NOMO-1 treated with dmso at 0.1 percent for 144 hours (cell line): ENCODE measurements at regions not wholly inside any gene's neighbourhood (a gene's known extent, or its start where the extent isn't known, plus 50 kb on each side); places are given as distances from the start of the nearest gene placed in this dataset.
"Not testable (repeated sequence)": the region's sequence is repeated elsewhere in the genome, so short reads cannot be mapped to it uniquely, and the experiment has no call there.

Experiments
- DNase-seq: peaks from one replicate; lab custom pipeline; 2025; ENCODE audit not compliant: unreplicated experiment; lab: John Stamatoyannopoulos, UW

DNA sequence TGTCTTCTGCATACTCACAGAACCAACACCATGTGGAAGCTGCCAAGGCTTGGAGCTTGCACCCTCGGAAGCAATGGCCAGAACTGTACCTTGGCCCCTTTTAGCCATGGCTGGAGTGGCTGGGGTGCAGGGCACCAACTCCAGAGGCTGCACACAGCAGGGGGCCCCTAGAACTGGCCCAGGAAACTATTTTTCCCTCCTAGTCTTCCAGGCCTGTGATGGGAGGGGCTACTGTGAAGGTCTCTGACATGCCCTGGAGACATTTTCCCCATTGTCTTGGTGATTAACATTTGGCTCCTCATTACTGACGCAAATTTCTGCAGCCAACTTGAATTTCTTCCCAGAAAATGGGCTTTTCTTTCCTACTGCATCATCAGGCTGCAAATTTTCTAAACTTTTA lies 248.6 kb upstream of the RHOBTB1 start:
- DNase-seq: not testable (repeated sequence)

DNA sequence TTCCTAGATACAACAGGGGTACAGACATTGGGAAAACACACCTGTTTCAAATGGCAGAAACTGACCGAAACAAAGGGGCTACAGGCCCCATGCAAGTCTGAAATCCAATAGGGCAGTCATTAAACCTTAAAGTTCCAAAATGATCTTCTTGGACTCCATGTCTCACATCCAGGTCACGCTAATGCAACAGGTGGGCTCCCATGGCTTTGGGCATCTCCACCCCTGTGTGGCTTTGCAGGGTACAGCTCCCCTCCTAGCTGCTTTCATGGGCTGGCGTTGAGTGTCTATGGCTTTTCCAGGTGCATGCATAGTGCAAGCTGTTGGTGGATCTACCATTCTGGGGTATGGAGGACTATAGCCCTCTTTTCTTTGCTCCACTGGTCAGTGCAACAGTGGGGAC lies 248.1 kb upstream of the RHOBTB1 start:
- DNase-seq: no peak

DNA sequence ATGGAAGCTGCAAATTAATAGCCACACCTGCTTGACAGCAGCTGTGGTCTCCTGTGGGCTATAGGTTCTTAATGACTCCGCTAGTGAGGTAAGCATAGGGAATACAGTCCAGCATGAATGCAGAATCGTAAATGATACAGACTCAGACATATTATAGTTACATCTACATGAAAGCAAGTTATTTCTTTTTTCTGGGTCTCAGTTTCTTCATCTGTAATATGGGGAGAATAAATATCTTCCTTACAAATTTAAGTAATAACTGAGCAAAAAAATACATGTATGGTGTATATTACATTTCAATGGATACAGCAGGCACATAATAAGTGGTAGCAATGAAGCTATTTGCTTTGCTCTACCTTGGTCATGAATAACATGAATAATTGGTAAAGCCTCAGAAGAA lies 245.9 kb upstream of the RHOBTB1 start:
- no peak for DNase-seq

DNA sequence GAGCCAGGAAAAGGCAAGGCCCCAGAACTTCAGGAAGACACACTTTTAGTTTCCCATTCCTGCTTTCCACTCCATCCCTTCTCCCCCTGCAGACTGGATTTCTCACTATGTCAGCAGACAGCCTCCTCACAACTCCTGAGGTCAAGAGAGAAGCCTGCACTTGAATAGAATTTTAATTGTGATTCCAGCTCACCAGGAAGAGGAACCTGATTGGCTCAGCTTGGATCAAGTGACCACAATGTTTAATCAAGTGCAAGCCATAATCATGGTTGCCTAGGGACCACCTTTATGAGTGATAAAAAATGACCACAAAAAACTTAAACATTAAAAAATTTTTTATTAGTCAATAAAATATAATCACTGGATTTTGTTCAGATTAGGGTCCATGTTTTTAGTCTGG lies 244.7 kb upstream of the RHOBTB1 start:
- DNase-seq: no peak

DNA sequence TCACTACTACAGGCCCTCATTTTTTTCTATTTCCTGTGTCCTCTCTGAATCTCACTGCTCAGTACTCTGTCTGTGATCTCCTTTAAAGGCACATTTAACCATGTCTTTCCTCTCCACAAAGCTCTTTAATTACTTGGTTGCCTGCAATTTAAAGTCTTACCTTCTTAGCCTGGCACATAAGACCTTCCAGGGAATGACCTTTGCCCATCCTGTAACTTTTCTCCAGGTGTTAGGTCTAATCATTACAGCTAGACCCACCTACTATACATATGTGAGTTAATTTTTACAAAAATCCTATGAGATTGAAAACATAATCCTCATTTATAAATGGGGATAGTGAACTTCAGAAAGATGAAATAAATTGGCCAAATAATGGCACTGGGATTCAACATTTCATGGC lies 244.1 kb upstream of the RHOBTB1 start:
- DNase-seq: no peak

DNA sequence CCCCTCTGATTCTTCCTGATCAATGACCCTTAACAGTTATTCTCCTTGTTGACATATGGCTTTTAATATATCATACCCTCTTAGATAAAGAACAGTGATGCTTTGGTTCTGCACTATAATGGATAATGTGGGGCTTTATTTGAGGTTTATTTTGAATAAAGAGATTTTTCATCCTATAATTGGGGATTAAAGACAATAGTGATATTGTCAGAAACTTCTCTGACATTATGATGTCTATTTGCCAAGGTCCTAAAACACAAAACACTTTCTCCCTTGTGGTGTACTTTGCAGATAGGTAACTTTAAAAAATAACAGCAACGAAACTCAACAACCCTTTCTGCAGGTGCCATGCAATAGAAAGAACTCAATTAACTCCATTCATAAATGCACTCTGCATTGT lies 243.6 kb upstream of the RHOBTB1 start:
- DNase-seq: no peak

DNA sequence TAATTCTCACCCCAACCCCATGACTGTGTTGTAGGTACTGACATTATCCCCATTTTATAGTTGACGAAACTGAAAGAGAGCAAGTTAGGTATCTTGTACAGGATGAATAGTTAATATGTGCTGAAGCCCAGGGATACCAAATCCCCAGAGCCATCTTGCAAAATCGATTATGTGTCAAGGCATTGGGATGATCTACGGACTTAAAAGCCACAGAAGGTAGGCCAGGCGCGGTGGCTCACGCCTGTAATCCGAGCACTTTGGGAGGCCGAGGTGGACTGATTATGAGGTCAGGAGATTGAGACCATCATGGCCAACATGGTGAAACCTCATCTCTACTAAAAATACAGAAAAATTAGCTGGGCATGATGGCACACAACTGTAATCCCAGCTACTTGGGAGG lies 242.4 kb upstream of the RHOBTB1 start:
- no peak for DNase-seq

DNA sequence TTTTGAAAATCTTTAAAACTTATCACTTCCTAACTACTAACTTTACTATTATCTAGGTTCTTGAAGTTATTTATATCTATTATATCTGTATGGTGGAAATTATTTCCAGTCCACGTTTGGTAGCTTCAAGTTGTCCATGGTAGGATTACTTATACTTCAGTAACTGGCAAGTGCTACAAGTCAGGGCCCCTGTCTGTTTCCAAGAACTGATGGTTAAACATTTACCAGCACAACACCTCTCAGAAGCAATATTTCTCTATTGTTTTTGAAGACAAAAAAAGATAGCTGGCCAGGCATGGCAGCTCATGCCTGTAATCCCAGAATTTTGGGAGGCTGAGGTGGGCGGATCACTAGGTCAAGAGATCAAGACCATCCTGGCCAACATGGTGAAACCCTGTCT lies 240.4 kb upstream of the RHOBTB1 start:
- no peak for DNase-seq

DNA sequence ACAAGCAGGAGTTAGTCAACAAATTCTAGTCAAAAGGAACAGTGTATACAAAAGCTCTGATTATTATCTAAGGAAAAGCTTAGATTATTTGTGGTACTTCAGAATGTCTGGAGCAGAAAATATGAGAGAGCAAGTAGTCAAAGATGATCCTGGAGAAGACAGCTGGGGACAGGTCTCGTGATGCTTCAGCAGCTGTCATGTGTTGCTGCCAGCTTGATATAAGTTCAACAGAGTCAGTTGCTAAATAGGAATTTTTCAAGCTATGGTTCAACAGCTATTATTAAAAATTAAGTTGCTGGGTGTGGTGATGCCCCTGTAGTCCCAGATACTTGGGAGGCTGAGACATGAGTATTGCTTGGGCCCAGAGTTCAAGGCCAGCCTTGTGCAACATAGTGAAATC lies 240.0 kb upstream of the RHOBTB1 start:
- DNase-seq: no peak

DNA sequence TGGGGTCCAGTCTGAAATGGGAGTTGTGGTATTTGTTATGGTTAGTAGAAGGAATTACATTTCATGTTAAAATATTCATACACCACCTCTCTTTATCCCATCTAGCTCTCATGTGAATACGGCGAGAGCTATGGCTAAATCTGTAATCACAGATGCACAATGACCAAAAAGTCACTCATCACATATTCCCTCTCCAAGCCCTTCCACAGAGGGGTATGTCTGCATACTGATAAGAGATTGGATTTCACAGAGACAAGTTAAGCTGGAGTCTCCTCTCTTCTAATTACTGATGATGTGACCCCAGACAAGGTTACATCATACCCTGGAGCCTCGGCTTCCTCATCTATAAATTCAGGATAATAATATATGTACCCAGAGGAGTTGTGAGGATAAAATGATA lies 237.8 kb upstream of the RHOBTB1 start:
- no peak for DNase-seq

DNA sequence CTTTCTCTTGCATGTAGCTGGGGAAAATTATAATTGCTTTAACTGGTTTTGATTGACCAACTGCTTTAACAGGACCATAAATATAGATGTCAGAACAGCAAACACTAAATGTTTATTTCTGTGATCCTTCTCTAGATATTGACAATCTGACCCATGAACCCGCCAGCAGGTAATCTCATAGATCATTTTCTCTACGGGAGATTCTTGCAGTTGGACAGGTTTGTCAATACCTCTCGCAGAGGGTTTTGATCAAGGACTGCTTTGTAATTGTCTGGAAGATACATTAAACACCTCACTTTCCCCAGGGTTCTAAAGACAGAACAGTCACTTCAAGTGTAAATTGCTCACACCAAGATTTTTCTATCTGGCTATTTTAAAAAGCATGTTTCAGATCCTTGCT lies 235.8 kb upstream of the RHOBTB1 start:
- DNase-seq: no peak

DNA sequence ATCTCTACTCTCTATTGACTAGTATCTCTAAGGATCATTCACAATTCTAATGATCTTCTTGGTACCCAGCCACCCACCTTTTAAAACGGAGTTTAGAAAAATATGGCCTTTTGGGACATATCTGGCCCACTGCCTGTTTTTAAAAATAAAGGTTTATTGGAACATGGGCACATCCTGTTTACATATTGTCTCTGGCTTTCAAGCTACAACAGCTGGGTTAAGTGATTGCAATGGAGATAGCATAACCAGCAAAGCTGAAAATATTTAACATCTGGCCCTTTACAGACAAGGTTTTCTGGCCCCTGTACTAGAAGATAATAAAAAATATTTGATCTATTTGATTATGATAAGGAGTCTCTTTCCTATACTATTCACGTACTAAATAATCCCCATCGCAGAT lies 232.4 kb upstream of the RHOBTB1 start:
- no peak for DNase-seq

DNA sequence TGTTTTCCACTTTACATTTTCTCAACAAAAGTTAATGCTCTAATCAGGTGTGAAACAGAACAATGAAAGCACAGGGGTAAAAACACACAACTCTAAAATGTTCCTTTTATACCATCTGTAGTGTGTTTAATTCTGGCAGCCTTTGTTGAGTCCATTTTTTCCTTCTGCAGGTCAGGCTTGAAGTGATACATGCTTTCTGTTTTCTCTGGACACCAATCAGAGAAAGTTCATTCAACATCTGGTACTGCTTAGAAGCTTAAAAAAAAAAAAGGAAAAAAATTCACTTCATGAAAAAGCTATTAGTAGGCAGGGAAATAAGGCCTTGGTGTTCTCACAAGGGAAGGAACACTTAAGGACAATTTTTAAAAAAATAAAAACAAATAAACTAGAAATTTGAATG lies 231.3 kb upstream of the RHOBTB1 start:
- no peak for DNase-seq

DNA sequence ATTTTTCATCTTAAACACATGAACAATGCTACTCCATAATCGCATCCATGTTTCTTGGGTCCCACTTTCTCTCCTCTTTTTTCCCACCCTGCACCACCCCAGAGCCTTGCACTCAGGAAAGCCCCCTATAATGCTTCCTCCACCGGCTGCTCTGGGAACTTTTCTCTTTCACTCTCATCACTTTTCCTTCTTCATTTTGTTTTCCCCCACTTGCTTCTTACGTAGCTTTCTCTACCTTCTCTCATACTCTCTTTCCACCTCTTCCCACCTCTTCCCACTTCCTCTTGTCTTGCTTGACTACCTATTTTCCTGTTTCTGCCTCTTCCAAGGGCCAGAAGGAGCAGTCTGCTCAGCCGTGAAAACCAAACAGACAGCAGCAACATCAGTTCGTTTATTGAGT lies 229.5 kb upstream of the RHOBTB1 start:
- DNase-seq: no peak

DNA sequence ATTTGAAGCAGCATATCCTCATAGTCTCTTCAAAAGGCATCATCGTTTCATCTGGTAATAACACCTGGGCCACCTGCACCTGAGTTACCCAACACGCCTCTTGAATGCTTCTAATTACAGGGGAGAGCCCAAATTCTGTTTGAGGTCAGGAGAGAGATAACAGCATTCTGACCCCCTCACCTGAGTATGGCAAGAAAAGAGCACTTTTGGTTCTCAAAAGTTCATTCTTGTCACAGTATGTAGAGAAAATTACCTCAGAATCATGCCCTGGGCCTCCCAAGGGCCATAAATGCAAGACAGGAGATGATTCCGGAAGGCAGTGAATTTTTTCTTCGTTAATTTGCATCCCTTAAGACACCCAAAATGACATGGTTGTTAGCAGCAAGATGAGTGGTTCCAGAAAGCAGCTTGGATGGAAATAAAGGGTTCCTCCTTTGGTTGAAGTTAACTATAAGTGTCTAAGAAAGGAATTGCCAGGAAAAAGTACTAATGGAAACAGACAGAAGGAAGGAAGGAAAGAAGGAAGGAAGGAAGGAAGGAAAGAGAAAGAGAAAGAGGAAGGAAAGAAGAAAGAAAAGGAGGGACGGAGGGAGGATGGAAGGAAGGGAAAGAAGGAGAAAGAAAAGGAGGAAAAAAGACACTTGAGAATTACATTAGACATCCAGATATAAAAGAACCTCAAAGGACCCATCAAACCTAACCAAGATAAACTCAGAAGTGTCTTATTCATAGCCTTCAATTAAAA lies 228.4 kb upstream of the RHOBTB1 start:
- no peak for DNase-seq

DNA sequence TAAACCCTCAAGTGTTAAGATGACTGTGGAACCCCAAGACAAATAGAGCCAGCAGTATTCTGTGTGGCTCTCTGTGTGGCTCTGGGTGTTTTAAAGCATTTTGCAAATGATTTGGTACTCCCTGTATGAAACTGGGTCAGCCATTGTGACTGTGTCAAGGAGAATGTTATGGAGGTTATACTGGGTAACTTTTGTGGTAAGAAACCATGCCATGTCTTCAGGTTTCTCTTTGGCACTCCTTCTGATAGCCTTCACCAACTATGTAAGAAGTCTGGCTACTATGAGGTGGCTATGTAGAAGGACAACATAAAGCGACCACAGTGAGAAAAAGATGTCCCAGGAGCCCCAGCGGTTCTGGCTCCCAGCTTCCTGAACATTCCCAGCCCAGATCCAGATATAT lies 226.6 kb upstream of the RHOBTB1 start:
- DNase-seq: no peak

DNA sequence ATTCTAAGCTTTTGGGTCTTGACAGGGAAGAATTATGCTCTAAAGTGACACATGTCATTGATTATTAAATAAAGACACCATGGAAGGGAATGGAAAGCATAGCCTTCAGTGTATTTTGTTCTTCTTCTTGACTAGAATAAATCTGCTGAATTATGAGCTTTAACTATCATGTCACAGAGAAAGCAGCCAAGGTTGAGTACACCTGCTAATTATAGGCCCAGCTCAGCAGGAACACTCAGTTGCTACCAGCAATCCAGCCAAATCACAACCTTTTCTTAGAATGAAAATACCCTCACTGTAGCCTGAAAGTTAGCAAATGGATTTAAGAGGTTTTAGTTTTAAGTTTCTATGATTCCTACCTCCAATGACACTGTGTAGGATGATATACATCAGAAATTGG lies 225.3 kb upstream of the RHOBTB1 start:
- DNase-seq: no peak

DNA sequence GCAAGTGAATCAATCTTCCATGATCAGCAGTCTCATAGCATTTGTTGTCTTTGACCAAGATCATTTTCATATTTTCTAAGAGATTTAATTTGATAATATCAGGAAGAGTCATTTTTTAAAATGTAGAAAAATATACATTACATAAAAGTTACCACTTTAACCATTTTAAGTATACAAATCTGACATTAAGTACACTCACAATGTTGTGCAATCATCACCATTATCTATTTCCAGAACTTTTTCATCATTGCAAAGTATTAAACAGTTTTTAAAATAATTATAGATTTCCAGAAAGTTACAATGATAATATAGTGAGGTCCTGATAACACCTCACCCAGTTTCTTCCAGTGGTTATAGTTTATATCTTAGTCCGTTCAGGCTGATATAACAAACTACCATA lies 222.5 kb upstream of the RHOBTB1 start:
- no peak for DNase-seq

DNA sequence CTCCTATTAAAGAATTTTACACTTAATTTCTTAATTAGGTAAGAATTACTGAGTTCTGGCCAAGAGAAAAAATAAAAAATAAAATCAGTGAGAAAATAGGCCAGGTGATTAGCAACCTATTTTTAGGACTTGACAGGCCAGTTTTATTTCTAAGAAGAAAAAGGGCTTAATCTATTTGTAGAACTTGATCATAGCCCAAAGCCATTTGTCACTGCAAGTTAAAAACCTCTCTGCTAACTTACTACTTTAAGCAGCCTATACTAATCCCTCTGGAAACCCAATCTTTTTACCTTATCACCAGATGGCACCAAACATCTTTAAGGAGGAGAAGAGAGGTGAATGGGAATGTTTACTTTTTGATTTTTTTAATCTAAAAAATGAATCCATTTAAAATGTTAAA lies 222.1 kb upstream of the RHOBTB1 start:
- no peak for DNase-seq

DNA sequence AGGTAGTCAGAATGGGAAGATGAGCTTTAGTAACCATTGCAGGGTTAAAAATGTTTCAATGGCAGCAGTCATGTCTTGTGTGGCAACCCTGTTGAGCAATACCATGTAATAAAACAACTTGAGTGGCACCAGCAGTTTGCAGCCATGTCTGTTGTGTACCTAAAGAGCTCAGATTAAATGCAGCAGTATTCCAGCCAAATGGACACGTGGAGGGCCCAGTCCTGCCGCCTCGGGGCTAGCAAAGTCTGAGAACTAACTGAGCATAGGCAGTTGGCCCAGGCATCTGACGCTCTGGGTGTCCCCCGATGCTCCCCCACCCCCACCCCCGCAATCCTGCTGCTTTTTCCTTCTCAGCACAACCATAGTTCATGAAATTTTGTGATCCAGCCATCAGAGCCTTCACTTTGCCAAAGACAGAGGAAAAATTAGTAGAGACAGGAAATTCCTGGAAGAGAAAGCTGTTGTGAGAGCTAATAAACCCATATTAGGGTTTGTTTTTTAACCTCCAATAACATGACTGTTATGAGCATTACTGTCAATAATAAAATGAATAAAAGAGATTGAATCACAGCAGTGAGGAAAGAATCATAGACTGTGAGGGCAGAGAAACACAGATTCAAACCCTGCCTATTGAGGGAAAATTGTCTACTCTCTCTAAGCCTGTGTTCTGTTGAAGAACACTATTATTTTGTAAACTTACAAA lies 220.6 kb upstream of the RHOBTB1 start:
- peak; percentile 22 for DNase-seq

DNA sequence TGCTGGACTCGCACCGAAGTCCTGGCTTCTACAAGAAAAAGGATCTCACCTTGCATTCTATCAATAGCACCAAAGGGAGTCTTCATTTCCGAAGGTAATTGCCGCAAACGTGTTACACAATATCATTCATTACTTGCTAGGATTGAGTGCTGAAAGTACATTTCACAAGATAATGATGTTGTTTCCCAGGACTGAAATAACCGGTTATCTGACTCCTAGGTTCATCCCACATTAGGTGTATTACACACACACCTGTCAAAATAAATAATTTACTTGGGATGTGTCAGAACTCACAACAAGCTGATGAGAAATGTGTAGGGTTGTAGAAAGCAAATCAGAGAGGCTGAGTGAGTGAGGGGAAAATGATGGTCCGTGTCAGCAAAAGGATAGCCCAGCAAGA lies 219.4 kb upstream of the RHOBTB1 start:
- DNase-seq: no peak

DNA sequence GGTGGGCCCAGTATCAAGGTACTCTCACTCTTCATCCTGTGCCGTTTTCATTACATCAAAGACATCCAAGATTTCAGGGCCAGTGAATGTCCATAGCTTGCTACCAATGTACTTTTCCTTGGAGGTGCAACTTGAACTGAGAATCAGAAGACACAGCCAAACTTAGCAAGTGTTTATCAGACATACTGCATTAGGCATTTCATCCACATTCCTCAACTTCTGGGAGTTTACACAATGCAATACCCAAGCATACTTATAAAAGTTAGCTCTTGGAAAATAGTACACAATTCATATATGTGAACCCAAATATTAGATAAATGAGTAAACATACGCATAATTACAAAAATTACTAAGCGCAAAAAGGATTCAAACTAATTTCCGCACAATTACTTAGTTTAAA lies 216.3 kb upstream of the RHOBTB1 start:
- DNase-seq: no peak

DNA sequence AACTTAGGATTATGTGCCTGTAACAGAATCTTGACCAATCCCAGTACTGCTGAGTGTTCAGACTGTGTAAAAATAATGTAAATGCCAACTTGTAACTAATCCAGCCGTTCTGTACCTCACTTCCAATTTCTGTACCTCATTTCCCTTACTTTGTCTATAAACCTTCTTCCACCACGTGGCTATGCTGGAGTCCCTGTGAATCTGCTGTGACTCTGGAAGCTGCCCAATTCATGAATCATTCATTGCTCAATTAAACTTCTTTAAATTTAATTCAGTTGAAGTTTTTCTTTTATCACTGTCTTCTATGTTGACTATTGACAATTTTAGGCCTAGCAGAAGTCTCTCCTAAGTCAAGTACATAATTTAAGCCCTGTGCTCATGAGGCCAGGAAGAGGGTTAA lies 215.3 kb upstream of the RHOBTB1 start:
- no peak for DNase-seq
